NCI-H2171 treated with DMSO at 0.1 percent for 48 hours (cell line): ENCODE measurements at regions not wholly inside any gene's neighbourhood (a gene's known extent, or its start where the extent isn't known, plus 50 kb on each side); places are given as distances from the start of the nearest gene placed in this dataset.
"Not testable (repeated sequence)": the region's sequence is repeated elsewhere in the genome, so short reads cannot be mapped to it uniquely, and the experiment has no call there.

ENCODE experiments used
- DNase-seq: peaks from one replicate; lab custom pipeline; 2025; lab: John Stamatoyannopoulos, UW

GRCh38 chr14:105709281-105710118 lies 183.1 kb downstream of the TMEM121 start:
- no peak for DNase-seq

DNA sequence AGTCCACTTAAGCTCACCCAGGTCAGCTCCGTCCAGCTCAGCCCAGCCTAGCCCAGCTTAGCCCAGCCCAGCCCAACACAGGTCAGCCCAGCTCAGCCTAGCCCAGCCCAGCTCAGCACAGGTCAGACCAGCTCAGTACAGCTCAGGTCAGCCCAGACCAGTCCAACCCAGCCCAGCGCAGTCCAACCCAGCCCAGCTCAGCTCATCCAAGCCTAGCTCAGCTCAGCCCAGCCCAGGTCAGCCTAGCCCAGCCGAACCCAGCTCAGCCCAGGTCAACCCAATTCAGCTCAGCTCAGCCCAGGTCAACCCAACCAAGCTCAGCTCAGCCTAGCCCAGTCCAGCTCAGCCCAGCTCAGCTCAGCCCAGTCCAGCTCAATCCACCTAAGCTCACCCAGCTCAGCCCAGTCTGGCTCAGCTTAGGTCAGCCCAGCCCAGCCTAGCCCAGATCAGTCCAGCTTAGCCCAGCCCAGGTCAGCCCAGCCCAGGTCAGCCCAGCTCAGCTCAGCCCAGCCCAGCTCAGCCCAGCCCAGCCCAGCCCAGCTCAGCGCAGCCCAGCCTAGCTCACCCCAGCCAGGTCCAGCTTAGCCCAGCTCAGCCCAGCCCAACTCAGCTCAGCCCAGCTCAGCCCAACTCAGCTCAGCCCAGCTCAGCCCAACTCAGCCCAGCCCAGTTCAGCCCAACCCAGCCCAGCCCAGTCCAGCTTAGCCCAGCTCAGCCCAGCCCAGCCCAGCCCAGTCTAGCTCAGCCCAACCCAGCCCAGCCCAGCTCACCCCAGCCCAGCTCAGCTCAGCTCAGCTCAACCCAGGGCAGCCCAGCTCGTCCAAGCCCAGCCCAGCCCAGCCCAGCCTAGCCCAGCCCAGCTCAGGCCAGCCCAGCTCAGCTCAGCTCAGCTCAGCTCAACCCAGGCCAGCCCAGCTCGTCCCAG lies 184.0 kb downstream of the TMEM121 start:
- DNase-seq = no peak

GRCh38 chr14:105711044-105711620 lies 184.7 kb downstream of the TMEM121 start:
- DNase-seq = no peak

- DNase-seq = no peak
Observed at GRCh38 chr14:105711841-105712460, 185.6 kb downstream of the TMEM121 start.

GRCh38 chr14:105712670-105713069 lies 186.3 kb downstream of the TMEM121 start:
- not testable (repeated sequence) for DNase-seq

DNA sequence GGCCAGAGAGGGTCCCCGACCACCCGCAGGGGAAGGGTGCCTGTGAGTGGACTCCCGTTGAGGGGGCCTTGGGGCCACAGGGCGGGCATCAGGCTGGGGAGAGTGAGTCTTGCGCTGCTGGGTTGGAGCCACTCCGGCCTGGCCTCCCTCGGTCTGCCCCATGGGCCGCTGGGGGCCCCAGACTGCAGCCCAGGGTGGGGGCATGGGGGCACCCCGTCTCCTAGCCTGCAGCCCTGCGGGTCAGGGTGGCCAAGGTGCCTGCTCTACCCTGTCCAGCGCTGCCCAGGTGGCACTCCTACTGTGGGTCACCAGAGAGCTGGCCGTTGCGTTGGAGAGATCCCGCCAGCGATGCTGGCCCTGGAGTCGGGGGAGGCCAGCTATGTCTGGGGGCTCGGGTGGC lies 186.8 kb downstream of the TMEM121 start:
- DNase-seq = not testable (repeated sequence)

GRCh38 chr14:105713836-105714235 lies 187.5 kb downstream of the TMEM121 start:
- DNase-seq = not testable (repeated sequence)

DNA sequence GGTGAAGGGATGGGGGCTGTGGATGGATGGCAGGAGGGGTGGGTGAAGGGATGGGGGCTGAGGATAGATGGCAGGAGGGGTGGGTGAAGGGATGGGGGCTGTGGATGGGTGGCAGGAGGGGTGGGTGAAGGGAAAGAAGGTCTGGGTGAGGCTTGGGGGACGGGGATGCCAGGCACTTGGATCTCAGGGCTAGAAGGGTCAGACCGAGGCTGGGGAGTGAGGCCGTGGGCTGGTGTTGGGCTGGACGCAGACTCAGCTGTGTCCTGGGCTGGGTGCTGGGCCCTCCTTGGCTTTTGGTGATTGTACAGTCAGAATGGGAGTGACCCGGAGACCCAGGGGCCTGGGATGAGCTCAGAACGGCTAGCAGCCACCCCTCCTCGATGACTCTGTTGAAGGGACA lies 192.4 kb downstream of the TMEM121 start:
- DNase-seq = not testable (repeated sequence)

GRCh38 chr14:105720106-105720505 lies 193.7 kb downstream of the TMEM121 start:
- DNase-seq = not testable (repeated sequence)

GRCh38 chr14:105720852-105721601 lies 194.6 kb downstream of the TMEM121 start:
- DNase-seq = not testable (repeated sequence)

GRCh38 chr14:105721602-105721970 lies 195.2 kb downstream of the TMEM121 start:
- DNase-seq = not testable (repeated sequence)

GRCh38 chr14:105721996-105722709 lies 195.8 kb downstream of the TMEM121 start:
- DNase-seq = not testable (repeated sequence)

- not testable (repeated sequence) for DNase-seq
Observed at GRCh38 chr14:105723271-105723670, 196.9 kb downstream of the TMEM121 start.

- DNase-seq = not testable (repeated sequence)
Observed at GRCh38 chr14:105723776-105724175, 197.4 kb downstream of the TMEM121 start.

- DNase-seq = not testable (repeated sequence)
Observed at GRCh38 chr14:105729825-105730368, 203.5 kb downstream of the TMEM121 start.

DNA sequence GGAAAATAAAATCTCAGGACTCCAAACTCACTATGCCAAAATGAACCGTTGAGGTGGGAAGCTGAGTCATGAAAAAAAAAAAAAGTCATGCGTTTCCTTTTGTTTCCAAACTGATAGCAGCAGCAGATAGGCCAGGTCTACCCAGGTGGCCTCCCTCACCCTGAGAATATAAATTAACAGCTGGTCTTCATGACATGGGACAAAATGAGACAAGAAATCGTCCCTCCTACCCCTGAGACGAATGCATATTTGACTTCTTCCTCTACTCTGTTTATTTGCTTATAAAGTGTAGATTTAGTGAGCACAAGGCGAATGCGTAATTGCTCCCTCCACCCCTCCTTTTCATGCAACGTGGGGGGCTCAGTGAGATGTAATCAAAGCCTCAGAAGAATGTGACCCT lies 204.3 kb downstream of the TMEM121 start:
- peak; percentile 22 for DNase-seq

DNA sequence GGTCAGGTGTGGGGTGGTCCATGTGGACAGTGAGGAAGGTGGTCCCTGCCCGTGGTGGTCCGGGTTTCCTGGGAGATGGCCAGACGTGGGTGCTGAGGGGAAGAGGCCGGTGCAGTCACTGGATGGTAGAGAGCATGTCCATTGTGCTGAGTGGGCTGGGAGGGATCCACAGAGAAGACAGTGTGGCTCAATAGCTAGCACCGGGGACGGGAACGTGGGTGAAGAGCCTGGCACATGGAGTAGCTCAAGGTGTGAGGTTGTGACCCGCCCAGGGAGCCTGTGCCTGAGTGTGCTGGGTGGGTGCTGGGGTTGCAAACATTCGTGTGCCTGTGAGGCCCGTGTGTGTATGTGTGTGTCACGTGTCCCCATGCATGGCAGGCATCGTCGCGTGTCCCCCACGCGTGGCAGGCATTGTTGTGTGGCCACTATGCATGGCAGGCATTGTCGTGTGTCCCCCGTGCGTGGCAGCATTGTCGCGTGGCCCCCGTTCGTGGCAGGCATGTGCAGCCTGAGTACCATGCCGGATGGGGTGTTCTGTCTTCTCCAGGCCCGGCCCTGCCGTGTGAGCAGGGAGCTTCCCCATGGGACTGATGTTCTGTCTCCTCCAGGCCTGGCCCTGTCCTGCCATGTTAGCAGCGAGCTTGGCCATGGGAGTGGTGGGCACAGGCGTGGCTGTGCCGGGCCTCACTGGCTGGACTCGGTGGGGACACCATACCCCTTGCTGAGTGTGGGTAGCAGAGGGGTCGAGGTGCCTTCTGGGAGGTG lies 205.0 kb downstream of the TMEM121 start:
- DNase-seq = not testable (repeated sequence)

DNA sequence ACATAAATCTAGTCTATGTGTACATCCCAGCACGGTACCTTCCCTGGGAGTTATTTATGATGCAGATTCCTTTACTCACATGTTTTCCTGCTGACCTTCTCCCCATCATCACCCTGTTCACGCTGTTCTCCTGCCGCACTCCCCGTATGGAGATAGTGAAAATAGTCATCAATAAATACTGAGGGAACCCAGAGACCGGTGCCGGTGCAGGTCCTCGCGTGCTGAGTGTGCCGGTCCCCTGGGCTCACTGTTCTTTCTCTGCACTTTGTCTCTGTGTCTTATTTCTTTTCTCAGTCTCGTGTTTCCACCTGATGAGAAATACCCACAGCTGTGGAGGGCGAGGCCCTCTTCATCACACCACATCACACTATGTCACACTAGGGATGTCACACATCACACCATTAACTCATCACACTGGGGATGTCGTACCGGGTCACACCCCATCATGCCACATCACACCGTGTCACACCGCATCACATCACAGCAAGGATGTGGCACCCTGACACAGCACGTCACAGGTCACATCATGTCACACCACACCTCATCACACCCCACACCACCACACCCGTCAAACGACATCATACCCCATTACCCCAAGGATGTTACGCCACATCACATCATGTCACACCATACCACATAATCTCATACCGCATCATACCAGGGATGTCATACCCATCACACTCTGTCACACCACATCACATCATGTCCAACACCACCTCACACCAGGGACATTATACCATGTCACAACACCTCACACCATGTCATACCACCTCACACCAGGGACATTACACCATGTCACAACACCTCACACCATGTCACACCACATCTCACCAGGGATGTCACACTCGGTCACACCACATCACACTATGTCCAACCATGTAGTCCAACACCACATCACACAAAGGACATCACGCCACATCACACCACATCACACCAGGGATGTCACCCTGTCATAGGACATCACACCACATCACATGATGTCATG lies 207.0 kb downstream of the TMEM121 start:
- DNase-seq = no peak
